Testis (tissue), 2 donors: ENCODE measurements at regions not wholly inside any gene's neighbourhood (a gene's known extent, or its start where the extent isn't known, plus 50 kb on each side); places are given as distances from the start of the nearest gene placed in this dataset.
"Not testable (repeated sequence)": the region's sequence is repeated elsewhere in the genome, so short reads cannot be mapped to it uniquely, and the experiment has no call there.

Source experiments
- CTCF ChIP-seq, 3 experiments: fragments of 450-650 bp in 2 of 3; fragments of 200-600 bp in 1 of 3; sonication (generic) in 1 of 3; IDR thresholded peaks; one replicate each; pipeline ENCODE4 v1.5.1; 2016 to 2019; ENCODE audit warnings: antibody characterized with exemption in 3 of 3, mild to moderate bottlenecking in 2 of 3, moderate library complexity in 1 of 3
- POLR2A ChIP-seq: fragments of 450-650 bp; IDR thresholded peaks from one replicate; pipeline ENCODE4 v1.6.1; 2017; ENCODE audit warnings: antibody characterized with exemption, mild to moderate bottlenecking, moderate library complexity

GRCh38 chr3:130184152-130185024 is 102.8 kb downstream of the ALG1L2 start:
- not testable (repeated sequence) for TF ChIP-seq POLR2A; CTCF (IDR thresholded peaks at IDR 0.05)
